Cardiac muscle cell (in vitro differentiated cells and primary cell): ENCODE measurements at regions not wholly inside any gene's neighbourhood (a gene's known extent, or its start where the extent isn't known, plus 50 kb on each side); places are given as distances from the start of the nearest gene placed in this dataset.

Experiments
- DNase-seq, 2 donors: peaks; one replicate each; pipeline versions ENCODE4 v3.0.0 to v3.0.0-alpha.2; 2010 to 2017; ENCODE audit warnings: low read depth in 1 of 2, low spot score in 1 of 2
- H3K27ac ChIP-seq: fragments of 200-600 bp; sonication (generic); 2 replicates; pipeline ENCODE4 v1.5.1; 2016
- H3K27me3 ChIP-seq: fragments of 200-600 bp; sonication (generic); 2 replicates; pipeline ENCODE4 v1.6.0; 2016; ENCODE audit warnings: control low read depth
- H3K36me3 ChIP-seq: fragments of 200-600 bp; sonication (generic); 2 replicates; pipeline ENCODE4 v1.5.1; 2016; ENCODE audit warnings: control low read depth
- H3K4me1 ChIP-seq: fragments of 200-600 bp; sonication (generic); 2 replicates; pipeline ENCODE4 v1.8.1; 2017; ENCODE audit warnings: low read depth, mild to moderate bottlenecking, mixed run types
- H3K4me3 ChIP-seq: fragments of 200-600 bp; sonication (generic); 2 replicates; pipeline ENCODE4 v1.5.1; 2016; ENCODE audit warnings: mild to moderate bottlenecking
- H3K9me3 ChIP-seq: fragments of 200-600 bp; sonication (generic); 2 replicates; pipeline ENCODE4 v1.5.1; 2017; ENCODE audit warnings: low read depth, mild to moderate bottlenecking, control low read depth
- CTCF ChIP-seq: IDR thresholded peaks from 2 replicates; pipeline ENCODE4 v1.5.1; 2012; ENCODE audit warnings: low read depth, mild to moderate bottlenecking, low read length

GRCh38 chr15:93488296-93488713 lies 399.3 kb upstream of the RGMA start:
- H3K27me3 ChIP-seq = peaks cover 5% of the 10 kb centered on the region

GRCh38 chr15:93486407-93487117 lies 397.6 kb upstream of the RGMA start:
- Histone ChIP-seq H3K9me3 (no peaks in the 10 kb centered on the region), H3K27me3 (peaks cover 5% of the 10 kb centered on the region), H3K36me3 (no peaks in the 10 kb centered on the region), H3K4me1 (no peaks in the 10 kb centered on the region), H3K27ac (no peak overlapping the region), H3K4me3 (no peak overlapping the region)
- no peak for DNase-seq
- no peak for TF ChIP-seq CTCF

More at GRCh38 chr15:93488296-93488713, 399.3 kb upstream of the RGMA start:
- Histone ChIP-seq H3K36me3 (no peaks in the 10 kb centered on the region), H3K27ac (no peak overlapping the region), H3K4me1 (no peaks in the 10 kb centered on the region), H3K4me3 (no peak overlapping the region), H3K9me3 (no peaks in the 10 kb centered on the region)
- no peak for TF ChIP-seq CTCF
- peak in 1 of 2 donors; percentile 5 for DNase-seq

- TF ChIP-seq CTCF = no peak
- DNase-seq = no peak
- no peak overlapping the region for H3K4me3 ChIP-seq
- no peak overlapping the region for H3K27ac ChIP-seq
- H3K27me3 ChIP-seq = peaks cover 5% of the 10 kb centered on the region
- no peaks in the 10 kb centered on the region for H3K9me3 ChIP-seq
- H3K36me3 ChIP-seq = no peaks in the 10 kb centered on the region
- H3K4me1 ChIP-seq = no peaks in the 10 kb centered on the region
These were observed 396.7 kb upstream of the RGMA start for GRCh38 chr15:93485438-93486327.

GRCh38 chr15:93483923-93484322 lies 394.9 kb upstream of the RGMA start:
- Histone ChIP-seq H3K27me3 (peaks cover 5% of the 10 kb centered on the region), H3K9me3 (no peaks in the 10 kb centered on the region), H3K4me3 (no peak overlapping the region), H3K27ac (no peak overlapping the region), H3K4me1 (no peaks in the 10 kb centered on the region), H3K36me3 (no peaks in the 10 kb centered on the region)
- TF ChIP-seq CTCF = no peak
- DNase-seq = no peak

- DNase-seq = no peak
- no peaks in the 10 kb centered on the region for H3K9me3 ChIP-seq
- no peak for TF ChIP-seq CTCF
- no peaks in the 10 kb centered on the region for H3K36me3 ChIP-seq
- no peak overlapping the region for H3K4me3 ChIP-seq
- peaks cover 9% of the 10 kb centered on the region for H3K27me3 ChIP-seq
- H3K4me1 ChIP-seq = no peaks in the 10 kb centered on the region
- no peak overlapping the region for H3K27ac ChIP-seq
These were observed 393.7 kb upstream of the RGMA start for GRCh38 chr15:93482731-93483130.
